HG03108 (cell line): ENCODE measurements at regions not wholly inside any gene's neighbourhood (a gene's known extent, or its start where the extent isn't known, plus 50 kb on each side); places are given as distances from the start of the nearest gene placed in this dataset.
"Not testable (repeated sequence)": the region's sequence is repeated elsewhere in the genome, so short reads cannot be mapped to it uniquely, and the experiment has no call there.

ENCODE experiments used
- ATAC-seq: cut with Tn5 transposase; IDR thresholded peaks from one replicate; pipeline ENCODE4 v1.9.1; 2021; ENCODE audit warnings: moderate library complexity; ENCODE audit not compliant: unreplicated experiment

DNA sequence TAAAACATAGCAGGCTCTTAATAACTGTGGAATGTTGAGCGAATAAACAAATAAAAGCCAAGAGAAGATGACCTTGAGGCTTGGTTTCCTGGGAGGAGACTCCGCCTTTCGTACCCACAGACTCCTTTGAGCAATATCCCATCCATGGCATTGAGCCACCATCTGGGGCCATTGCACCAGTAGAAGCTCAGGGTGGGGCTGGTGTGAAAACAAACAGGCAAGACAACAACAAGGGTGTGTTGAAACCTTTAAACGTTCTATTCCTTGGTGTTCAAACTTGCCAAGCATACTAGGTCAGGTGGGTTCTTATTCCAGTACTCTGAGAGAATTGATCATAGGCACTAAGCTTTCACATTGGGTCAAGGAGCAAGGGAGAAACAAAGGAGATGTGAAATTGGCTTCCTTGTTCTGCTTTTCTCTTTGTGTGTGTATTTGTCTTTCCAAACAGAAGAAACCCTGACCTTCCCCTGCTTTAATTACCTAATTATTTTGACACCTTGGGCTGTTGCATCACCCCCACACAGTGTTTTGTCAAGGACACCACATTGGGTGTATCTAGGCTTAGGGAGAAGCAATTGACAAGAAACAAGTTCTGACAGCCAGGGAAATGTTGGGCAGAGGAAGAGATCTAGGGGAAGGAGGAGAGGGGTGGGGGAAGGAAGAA lies 105.1 kb upstream of the BCL6 start:
- no peak for ATAC-seq

DNA sequence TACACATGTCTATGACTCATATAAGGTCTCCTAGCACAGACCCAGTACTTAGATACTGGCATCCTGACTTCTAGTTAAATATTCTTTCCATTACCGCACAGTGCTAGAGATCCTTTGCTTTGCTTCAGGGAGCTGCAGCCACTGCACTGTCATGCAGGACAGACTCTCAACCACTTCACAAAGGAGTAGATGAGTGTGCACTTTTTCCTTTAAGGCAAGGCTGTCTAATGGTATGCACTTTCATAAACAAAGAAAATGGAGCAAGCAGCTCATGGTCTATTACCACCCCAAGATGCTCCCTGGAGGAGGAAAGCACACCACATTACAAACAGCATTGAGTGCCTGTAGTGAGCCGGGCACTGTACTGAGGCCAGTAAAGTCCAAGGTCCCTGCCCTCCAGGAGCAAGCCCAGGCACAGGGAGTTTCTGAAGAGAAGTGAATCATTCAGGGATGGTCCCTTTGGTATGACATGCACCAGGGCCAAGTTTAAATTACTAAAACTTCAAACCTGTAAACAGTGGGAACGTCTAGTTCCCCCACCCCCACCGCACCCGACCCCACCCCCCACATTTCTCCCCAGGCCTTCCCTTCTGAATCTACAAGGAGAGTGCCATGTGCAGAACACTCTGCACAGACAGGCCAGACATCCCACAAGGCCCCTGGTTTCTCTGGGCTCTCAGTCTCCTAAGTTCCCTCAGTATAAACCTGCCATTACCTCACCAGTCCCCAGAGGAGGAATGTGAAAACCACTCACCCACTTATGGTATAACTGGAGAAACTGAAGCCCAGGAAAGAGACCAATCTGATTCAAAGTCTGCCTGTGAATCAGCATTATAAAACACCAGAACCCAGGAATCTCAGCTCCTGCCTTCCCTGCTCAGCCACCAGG lies 107.8 kb upstream of the BCL6 start:
- ATAC-seq = no peak

DNA sequence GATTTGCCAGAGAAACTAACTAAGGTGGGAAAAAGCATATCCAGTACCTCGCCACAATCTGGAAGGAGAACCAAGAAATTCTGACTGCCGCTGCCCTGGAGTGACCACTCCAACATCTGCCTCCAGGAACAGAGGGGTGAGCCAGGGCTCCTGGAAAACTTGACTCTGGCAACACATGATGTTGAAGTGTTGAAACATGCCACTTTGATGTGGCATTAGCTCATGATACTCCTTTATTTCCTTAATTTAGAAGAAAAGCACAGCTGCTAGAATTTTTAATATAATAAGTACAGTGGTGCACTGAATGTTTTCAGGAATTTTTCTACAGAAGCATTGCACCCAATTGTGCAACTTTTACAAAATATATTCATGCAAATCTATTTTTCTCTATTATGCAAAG lies 109.9 kb upstream of the BCL6 start:
- no peak for ATAC-seq

DNA sequence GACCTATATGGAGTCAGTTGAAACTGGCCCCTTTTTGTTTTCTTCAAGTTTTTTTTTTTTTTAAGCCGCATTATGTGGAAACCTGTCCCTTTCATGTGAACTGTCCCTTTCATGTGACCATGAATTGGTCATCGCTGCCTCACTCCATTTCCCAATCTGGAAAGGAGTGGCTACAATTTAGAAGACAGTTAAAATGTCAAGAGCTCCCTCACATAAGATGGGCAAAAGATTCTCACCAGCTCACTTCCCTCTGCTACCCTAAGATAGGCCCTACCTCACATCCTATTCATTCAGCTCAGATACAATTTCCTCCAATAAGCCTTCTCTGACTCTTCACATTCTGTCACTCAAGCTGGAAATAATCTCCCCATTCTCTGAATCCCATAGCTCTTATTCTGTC lies 111.3 kb upstream of the BCL6 start:
- no peak for ATAC-seq

DNA sequence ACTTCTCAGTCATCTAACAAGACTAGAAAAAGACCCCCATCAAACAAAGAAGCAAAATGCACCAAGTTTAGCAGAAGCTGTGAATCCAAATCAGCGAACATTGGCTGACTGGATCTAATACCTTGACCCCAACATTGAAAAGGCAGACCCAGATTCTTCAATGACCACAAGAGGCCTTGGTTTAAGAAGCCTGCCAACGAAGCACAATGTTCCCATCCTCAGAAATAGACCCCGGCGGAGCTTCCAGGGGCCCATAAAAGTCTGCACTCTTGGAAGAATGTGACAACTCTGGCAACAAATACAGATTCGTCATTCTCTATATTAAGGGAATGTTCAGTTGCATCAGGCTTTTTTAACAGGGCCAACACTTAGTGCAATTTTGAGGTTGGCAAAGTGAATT lies 112.8 kb upstream of the BCL6 start:
- no peak for ATAC-seq

DNA sequence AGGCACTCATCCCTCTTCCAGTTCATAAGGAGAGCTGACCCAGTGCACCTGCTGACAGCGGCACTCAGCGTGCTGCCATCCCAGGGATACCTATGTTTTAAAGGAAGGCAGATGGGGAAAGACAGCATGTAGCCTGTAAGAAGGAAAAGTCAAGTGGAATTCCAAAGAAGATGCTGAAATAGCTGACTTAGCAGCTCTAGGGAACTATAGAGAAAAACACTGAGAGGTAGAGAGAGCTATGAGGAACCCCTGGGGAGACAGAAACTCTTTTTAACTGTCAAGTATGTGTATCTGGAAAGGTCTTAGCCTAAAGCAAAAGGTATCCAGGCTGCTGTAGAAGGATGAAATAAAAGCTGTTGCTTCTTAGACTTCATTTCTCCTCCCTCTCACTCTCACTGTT lies 113.4 kb upstream of the BCL6 start:
- ATAC-seq = no peak

DNA sequence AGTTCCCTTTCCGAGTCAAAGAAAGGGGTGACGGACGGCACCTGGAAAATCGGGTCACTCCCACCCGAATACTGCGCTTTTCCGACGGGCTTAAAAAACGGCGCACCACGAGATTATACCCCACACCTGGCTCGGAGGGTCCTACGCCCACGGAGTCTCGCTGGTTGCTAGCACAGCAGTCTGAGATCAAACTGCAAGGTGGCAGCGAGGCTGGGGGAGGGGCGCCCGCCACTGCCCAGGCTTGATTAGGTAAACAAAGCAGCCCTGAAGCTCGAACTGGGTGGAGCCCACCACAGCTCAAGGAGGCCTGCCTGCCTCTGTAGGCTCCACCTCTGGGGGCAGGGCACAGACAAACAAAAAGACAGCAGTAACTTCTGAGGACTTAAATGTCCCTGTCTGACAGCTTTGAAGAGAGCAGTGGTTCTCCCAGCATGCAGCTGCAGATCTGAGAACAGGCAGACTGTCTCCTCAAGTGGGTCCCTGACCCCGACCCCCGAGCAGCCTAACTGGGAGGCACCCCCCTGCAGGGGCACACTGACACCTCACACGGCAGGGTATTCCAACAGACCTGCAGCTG lies 117.5 kb upstream of the BCL6 start:
- ATAC-seq = not testable (repeated sequence)

DNA sequence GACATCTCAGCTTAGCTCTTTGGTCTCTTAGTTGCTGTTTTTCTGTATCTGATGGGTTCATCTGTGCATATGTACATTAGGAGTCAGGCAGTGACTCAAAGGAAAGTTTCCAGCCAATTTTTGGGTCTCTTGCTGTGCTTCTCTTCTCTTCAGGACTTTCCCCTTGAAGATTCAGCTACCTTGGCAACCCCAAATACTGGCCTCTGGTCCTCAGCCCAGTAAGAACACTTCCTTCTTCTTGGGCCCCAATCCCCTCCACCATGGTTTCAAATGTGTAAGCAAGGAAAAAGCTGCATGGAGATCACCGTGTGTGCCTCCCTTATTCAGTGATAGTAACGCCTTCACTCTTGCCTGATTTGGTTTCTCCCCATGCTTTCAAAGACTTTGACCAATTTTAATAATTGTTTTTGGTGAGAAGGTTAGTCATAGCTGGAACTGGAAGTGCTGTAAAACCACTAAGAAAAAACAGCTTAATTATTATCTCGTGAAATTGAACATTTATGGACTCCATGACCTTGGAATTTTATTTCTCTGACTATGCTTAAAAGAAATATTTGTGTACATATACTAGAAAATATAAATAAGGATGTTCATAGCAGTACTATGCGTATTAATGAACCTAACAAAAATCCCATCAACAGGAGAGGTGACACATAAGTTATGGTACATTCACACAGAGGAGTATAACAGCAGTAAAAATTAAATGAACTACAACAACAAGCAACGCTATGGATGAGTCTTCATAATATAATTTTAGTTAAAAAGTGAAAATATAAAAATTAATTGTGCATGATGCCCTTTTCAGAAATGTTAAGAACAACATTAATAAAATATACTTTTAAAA lies 125.3 kb upstream of the BCL6 start:
- peak; percentile 92 for ATAC-seq

DNA sequence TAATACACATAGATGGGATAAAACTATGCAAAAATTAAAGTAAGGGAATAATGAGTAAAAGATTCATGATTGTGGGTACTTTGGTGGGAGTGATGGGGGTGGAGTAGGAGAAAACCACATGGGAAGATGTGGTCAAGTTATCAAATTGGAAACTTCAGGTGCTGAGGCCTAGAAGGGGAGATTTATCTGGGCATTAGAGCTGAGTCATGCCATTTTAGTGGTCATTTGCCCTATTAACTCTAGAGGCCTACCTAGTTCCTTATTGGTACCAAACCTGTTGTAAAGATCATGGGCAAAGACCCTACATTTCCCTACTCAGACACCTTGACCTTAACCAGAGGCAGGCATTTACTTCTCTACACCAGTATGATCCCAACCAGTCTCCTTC lies 125.9 kb upstream of the BCL6 start:
- ATAC-seq = no peak

DNA sequence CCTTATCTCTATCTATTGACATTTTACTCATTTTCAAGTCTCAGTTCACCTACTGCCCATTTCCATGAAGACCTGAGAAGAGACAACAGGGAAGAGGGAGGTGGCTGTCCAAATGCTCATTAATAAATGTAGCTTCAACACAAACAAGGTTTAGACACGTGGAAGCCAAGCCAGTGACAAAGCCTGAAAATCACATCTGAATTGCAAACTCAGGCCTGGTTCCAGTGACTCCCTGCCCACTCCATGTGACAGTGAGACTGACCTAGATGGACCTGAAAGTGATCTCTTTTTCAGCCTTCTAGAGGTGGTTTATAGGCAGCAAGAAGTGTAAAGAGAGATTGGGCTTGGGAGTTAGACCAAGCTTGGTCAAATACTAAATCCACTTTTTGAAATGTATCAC lies 126.6 kb upstream of the BCL6 start:
- no peak for ATAC-seq

DNA sequence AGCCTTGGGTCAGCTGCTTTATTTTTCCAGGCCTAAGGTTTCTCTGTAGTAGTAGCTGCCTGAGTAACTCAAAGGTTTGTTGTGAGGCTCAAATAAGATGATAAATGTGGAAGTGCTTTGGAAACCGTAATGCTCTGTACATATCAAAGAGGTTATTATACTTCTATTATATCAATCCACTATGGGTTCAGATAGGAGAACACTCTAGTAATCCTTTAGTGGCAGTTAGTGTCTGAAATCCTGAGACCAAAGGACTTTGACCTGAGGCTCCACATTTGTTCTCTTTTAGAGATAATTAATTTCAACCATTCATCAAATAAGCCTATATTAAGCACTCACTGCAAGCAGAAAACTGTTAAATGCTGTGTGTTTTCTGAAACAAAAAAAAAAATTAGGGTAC lies 128.6 kb upstream of the BCL6 start:
- ATAC-seq = no peak

DNA sequence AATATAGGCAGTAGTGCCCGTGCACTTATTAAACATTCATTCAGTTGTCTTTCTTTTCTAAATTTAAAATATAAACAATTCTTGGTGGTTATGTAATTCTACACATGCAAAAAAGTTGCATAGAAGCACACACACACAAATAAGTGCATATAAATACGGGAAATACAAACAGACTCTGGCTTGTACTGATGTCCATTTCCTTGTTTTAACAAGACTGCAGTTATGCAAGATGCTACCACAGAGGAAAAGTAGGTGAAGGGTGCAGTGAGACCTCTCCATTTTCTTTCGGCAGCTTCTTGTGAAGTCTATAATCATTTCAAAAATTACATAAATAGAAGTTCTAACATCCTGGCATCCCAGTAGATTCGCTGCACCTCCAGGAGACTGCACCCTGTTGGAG lies 130.6 kb upstream of the BCL6 start:
- ATAC-seq = no peak

DNA sequence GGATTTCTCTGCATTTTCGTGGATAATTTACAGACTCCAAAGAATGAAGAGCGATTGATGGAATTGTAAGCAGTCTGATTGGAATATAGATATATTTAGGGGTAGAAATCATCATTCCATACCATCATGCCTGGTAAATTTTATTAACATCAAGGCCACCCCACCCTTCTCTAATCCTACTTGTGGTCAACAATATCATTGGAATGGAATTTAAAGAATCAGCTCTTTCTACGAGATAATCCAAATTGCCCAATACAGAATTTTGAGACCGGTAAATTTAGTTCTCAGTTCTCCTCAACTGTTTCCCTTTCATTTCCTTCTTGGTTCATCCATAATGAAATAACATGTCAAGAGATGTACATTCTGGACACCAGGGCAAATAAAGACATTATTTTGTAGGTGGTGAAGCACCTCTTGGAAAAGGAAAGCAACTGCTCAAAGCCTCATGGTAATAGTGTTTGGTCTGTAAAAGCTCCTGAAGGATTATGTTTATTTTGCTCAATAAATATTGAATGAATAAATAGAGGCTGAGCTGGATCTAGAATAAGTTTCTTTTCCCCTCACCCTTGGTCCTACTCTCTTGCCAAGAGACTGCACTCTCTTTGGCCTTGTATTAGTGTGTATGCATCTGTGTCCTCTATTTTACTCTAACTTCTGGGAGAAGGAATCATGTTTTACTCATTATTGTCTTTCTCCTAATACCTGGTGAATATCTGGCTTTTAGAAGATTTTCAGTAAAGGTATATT lies 133.7 kb upstream of the BCL6 start:
- no peak for ATAC-seq

DNA sequence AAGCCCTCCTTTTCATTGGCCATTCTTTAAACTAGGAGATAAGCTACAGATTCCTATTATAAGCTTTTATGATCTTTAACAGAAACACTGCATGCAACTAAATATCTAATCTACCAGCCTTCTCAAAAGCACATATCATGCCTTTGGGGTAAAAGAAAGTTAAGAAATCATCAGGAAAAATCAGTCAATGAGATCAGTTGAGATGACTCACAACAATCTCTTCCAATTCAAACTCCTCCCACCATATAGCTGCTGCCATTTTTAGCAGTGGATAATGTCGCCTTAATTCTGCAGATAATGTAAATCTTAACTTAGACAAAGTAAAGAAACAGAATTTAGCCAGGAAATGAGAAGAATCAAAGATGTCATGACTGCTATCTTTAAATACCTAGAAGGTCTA lies 135.2 kb upstream of the BCL6 start:
- no peak for ATAC-seq

DNA sequence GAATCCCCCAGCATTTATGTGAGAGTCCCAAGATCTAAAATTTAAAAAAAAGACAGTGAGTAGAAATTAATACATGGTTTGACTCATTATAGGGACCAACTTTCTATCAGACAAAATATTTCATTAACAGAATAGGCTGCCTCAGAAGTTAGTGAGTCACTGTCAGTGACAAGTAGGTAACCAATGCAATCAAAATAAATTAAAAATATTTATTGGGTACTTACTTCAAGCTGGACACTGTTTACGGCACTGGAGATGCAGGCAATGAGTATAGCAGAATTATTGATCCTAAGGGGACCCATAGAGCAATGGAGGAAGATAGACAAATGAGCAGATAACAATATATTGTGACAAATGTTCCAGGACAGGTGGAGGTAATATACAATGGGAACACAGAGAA lies 135.6 kb upstream of the BCL6 start:
- ATAC-seq = no peak

DNA sequence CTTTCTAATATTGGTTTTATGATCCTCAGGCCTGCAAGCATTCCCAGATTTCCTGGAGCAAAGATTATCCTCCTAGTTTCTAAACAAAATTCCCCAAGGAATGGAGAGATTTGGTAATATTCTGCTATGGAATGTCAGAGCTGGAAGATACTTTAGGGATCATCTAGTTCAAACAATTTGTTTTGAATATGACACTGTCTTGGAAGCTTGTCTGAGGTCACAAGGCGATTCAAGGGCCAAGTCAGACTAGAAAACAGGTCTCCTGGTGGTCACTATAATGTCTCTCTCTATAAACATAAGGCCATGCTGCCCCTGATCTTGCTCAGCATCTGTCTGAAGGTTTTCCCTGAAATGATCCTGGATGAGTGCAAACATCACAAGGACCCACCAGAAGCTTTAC lies 143.4 kb upstream of the BCL6 start:
- no peak for ATAC-seq

DNA sequence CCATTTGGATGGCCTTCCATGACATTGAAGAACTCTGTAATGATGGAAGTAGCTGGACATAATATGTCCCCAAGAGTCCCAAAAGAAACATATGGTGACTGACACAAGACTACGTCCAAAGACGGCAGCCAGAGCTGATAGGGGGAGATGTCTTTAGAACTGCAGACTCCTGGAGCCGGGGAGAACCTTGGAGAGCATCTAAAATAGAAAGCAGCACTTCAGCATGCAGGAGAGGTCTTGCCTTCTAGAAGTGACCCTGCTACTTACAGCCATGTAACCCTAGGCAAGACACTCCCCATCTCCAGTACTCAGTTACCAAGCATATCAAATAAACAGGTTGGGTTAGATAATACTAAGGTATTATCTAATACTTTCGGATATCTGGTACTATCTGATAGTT lies 143.8 kb upstream of the BCL6 start:
- ATAC-seq = no peak

DNA sequence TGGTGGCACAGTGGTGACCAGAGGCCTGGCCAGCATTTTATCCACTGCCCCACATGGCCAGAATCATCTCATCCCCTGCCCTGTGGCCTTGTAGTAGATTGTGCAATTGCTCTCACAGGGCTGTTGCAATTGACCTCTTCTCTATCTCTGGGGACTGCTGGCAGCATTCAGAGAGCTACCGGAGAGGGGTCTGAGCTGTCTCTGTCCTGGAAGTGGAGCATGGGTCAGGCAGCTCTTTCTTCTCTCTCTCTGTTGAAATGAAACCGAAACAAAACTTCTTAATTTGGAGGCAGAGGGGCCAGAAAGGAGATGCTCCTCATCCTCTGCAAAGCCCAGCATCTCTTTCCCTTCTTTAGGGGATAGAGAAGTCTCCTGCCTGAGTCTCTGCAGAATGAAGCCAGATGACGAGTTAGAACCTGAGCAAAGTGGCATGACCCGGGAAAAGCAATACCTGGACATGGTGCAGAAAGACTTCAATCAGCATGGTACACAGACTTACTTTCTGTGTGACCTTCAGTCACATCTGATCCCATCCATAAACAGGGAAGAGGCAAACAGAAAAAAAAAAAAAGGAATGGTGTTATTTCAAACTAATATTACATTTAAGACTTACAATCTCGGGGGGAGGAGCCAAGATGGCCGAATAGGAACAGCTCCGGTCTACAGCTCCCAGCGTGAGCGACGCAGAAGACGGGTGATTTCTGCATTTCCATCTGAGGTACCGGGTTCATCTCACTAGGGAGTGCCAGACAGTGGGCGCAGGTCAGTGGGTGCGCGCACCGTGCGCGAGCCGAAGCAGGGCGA lies 144.5 kb upstream of the BCL6 start:
- ATAC-seq = no peak

DNA sequence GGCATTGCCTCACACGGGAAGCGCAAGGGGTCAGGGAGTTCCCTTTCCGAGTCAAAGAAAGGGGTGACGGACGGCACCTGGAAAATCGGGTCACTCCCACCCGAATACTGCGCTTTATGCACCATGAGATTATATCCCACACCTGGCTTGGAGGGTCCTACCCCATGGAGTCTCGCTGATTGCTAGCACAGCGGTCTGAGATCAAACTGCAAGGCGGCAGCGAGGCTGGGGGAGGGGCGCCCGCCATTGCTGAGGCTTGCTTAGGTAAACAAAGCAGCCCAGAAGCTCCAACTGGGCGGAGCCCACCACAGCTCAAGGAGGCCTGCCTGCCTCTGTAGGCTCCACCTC lies 145.1 kb upstream of the BCL6 start:
- not testable (repeated sequence) for ATAC-seq

DNA sequence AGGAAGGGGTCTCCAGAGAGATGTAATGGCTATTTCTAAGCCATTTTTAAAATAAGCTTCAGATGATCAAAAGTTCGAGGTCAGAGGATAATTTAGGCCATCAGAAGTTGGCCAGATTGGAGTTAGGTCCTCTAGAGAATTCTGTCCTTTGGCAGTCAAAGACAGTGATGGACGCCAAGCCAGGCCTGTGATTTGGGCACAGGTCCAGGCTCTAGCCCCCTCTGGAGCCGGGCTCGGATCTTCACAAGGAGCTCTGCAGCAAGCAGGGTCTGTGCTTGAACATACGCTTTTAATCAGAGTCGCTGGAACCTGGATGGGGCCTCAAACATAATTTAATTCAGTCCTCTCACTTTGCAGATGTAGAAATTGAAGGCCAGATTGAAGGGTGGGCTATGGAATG lies 151.4 kb upstream of the BCL6 start:
- ATAC-seq = no peak
